Endothelial cell of umbilical vein (primary cell): ENCODE measurements at regions not wholly inside any gene's neighbourhood (a gene's known extent, or its start where the extent isn't known, plus 50 kb on each side); places are given as distances from the start of the nearest gene placed in this dataset.

ENCODE experiments used
- BruUV-seq: library from RNA; stranded (reverse); fragments of 400-500 nt; replicated peaks from 2 replicates; lab custom pipeline; 2021; lab: Mats Ljungman, UMichigan
- CTCF ChIA-PET: fragments of 300-600, 350-600 bp; sonication (Branson Sonifier 250); formaldehyde crosslinking; loops from one replicate; lab custom pipeline; 2021; ENCODE audit warnings: antibody characterized with exemption, inconsistent platforms; lab: Charles Lee
- POLR2A ChIA-PET: fragments of 300-600, 350-600 bp; sonication (Branson Sonifier 250); formaldehyde crosslinking; loops from one replicate; lab custom pipeline; 2021; ENCODE audit warnings: antibody characterized with exemption, inconsistent platforms; lab: Charles Lee
- DNase-seq: peaks from one replicate; pipeline ENCODE4 v3.0.0-alpha.2; 2011; ENCODE audit warnings: low read depth, low spot score
- FAIRE-seq: peaks from 2 replicates; lab custom pipeline; 2011; peaks lifted over from hg19 to GRCh38; lab: Jason Lieb, UNC
- H2AFZ ChIP-seq: 2 replicates; pipeline ENCODE4 v1.6.0; 2012; ENCODE audit warnings: low read depth, low read length, control low read depth, inconsistent platforms
- H3K27ac ChIP-seq: 2 replicates; pipeline ENCODE4 v1.5.1; 2011; ENCODE audit warnings: low read depth, mild to moderate bottlenecking, control low read depth, low read length, moderate library complexity; ENCODE audit not compliant: insufficient read depth
- H3K27me3 ChIP-seq, 2 experiments: 2 replicates each; pipeline versions ENCODE4 v1.6.0 to v1.6.1; 2011; ENCODE audit warnings: low read length in 2 of 2, mixed read lengths in 1 of 2; ENCODE audit not compliant: control insufficient read depth in 2 of 2, insufficient read depth in 2 of 2
- H3K36me3 ChIP-seq, 2 experiments: 2 replicates in 1 of 2; 3 replicates in 1 of 2; pipeline ENCODE4 v1.5.1; 2011; ENCODE audit warnings: low read length in 2 of 2, mild to moderate bottlenecking in 1 of 2, moderate library complexity in 1 of 2; ENCODE audit not compliant: control insufficient read depth in 2 of 2, insufficient read depth in 2 of 2; ENCODE audit errors: extremely low read depth in 1 of 2
- H3K4me1 ChIP-seq: 3 replicates; pipeline ENCODE4 v1.5.1; 2011; ENCODE audit warnings: mild to moderate bottlenecking, low read length; ENCODE audit not compliant: control insufficient read depth, insufficient read depth; ENCODE audit errors: extremely low read depth
- H3K4me2 ChIP-seq: 2 replicates; pipeline ENCODE4 v1.6.1; 2011; ENCODE audit warnings: low read length, control low read depth, mixed read lengths; ENCODE audit not compliant: insufficient read depth
- H3K4me3 ChIP-seq, 3 experiments: fragments of 200-600 bp in 1 of 3; sonication (generic), shearing (Covaris generic) in 1 of 3; replicated peaks in 1 of 3; 2 replicates each; pipeline ENCODE4 v1.5.1; 2011 to 2016; ENCODE audit warnings: control low read depth in 3 of 3, low read length in 3 of 3, mild to moderate bottlenecking in 2 of 3, inconsistent platforms in 1 of 3, low read depth in 1 of 3, moderate library complexity in 1 of 3; ENCODE audit not compliant: insufficient read depth in 1 of 3
- H3K79me2 ChIP-seq: 2 replicates; pipeline ENCODE4 v1.6.0; 2012; ENCODE audit warnings: low read length, inconsistent platforms; ENCODE audit not compliant: control insufficient read depth, insufficient read depth
- H3K9ac ChIP-seq: replicated peaks from 2 replicates; pipeline ENCODE3; 2011; ENCODE audit warnings: low read length, control low read depth; ENCODE audit not compliant: insufficient read depth; ENCODE audit errors: extremely low read depth
- H3K9me1 ChIP-seq: replicated peaks from 3 replicates; pipeline ENCODE4 v1.6.0; 2011; ENCODE audit warnings: mild to moderate bottlenecking, low read length; ENCODE audit not compliant: control insufficient read depth, insufficient read depth; ENCODE audit errors: extremely low read depth
- H3K9me3 ChIP-seq: replicated peaks from 2 replicates; pipeline ENCODE4 v1.5.1; 2012; ENCODE audit warnings: low read length, inconsistent platforms; ENCODE audit not compliant: control insufficient read depth, insufficient read depth
- H4K20me1 ChIP-seq: replicated peaks from 2 replicates; pipeline ENCODE3; 2011; ENCODE audit warnings: mild to moderate bottlenecking, low read length; ENCODE audit not compliant: control insufficient read depth, insufficient read depth; ENCODE audit errors: extremely low read depth
- EZH2 ChIP-seq: IDR thresholded peaks from 2 replicates; pipeline ENCODE4 v1.6.1; 2012; ENCODE audit warnings: borderline replicate concordance, low read depth, mild to moderate bottlenecking, moderate library complexity, low read length, inconsistent platforms; ENCODE audit not compliant: severe bottlenecking
- FOS ChIP-seq: IDR thresholded peaks from 2 replicates; pipeline ENCODE4 v1.6.1; 2011; ENCODE audit warnings: mild to moderate bottlenecking, low read length, moderate library complexity, borderline replicate concordance; ENCODE audit not compliant: insufficient read depth
- GATA2 ChIP-seq: IDR thresholded peaks from 2 replicates; pipeline ENCODE4 v1.7.0; 2011; ENCODE audit warnings: low read depth, mild to moderate bottlenecking, moderate library complexity, mixed read lengths, low read length; ENCODE audit not compliant: insufficient read length, insufficient read depth
- JUN ChIP-seq: IDR thresholded peaks from 2 replicates; pipeline ENCODE4 v1.6.1; 2011; ENCODE audit warnings: borderline replicate concordance, low read depth; ENCODE audit not compliant: insufficient read length, insufficient read depth
- MYC ChIP-seq: IDR thresholded peaks from one replicate; pipeline ENCODE4 v1.6.1; 2011; ENCODE audit warnings: mild to moderate bottlenecking, low read depth, low read length
- POLR2A ChIP-seq: IDR thresholded peaks from 2 replicates; pipeline ENCODE4 v1.6.1; 2012; ENCODE audit warnings: low read depth, mild to moderate bottlenecking, control low read depth, low read length
- POLR2AphosphoS5 ChIP-seq: IDR thresholded peaks from 2 replicates; pipeline ENCODE4 v1.6.1; 2012; ENCODE audit warnings: low read depth, mild to moderate bottlenecking, control low read depth, low read length, moderate library complexity; ENCODE audit not compliant: insufficient read depth
- dilution Hi-C: fragments of 300-500 bp; cut with MboI; formaldehyde crosslinking; loops from one replicate; pipeline ENCODE4 v1.15.0; 2019; ENCODE audit warnings: low sequenced_read_pairs; ENCODE audit not compliant: extremely low pct_ligation_motif_present
- intact Hi-C: fragments of 100-400 bp; cut with micrococcal nuclease; formaldehyde crosslinking; loops from one replicate; pipeline ENCODE4 v1.10.0; 2022
- TF ChIP-seq, protein P1 (sequence below), 2 donors: IDR thresholded peaks; 1 replicate in 1 of 2; 2 replicates in 1 of 2; pipeline ENCODE4 v1.5.1; 2011; ENCODE audit warnings: low read length in 2 of 2, mild to moderate bottlenecking in 2 of 2, moderate library complexity in 2 of 2, control low read depth in 1 of 2, inconsistent platforms in 1 of 2, low read depth in 1 of 2; ENCODE audit not compliant: insufficient read depth in 1 of 2; ENCODE audit errors: extremely low read depth in 1 of 2
- TF ChIP-seq, protein P2 (sequence below): IDR thresholded peaks from 2 replicates; pipeline ENCODE4 v1.6.1; 2011; ENCODE audit not compliant: insufficient read depth, insufficient read length

DNA sequence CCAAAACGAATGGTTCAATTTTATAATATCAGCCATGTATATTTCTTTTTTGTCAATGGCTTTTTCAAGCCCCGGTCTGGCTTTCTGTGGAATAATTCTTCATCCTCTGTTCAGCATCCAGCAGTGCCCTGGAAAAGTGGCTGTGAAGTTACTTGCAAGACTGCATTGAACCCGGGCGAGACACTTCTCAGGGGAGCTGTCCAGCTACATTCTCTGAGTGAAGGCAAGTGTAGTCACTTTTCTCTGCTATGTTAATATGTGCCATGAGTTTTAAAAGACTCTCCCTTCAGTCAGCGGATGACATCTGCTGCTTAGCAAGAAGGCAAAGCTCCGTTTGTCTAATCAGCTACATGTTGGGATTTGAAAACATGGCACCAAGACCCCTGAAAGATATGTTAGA lies 81.3 kb upstream of the RGMA start:
- no peak for TF ChIP-seq POLR2A
- intact Hi-C loops: no loop called here
- Histone ChIP-seq H3K4me2 (no peak overlapping the region), H3K27me3 (no peaks in the 10 kb centered on the region), H3K9ac (no peak overlapping the region), H4K20me1 (no peaks in the 10 kb centered on the region), H3K27ac (no peak overlapping the region), H3K4me3 (no peak overlapping the region), H3K9me1 (no peaks in the 10 kb centered on the region), H3K79me2 (no peaks in the 10 kb centered on the region), H3K9me3 (no peaks in the 10 kb centered on the region), H3K36me3 (no peaks in the 10 kb centered on the region), H3K4me1 (no peaks in the 10 kb centered on the region), H2AFZ (no peak overlapping the region)
- ChIA-PET CTCF (no interaction called here), POLR2A (no interaction called here)
- FAIRE-seq (no peak), DNase-seq (no peak)
- dilution Hi-C loops: no loop called here
- no TSS peak for BruUV-seq

DNA sequence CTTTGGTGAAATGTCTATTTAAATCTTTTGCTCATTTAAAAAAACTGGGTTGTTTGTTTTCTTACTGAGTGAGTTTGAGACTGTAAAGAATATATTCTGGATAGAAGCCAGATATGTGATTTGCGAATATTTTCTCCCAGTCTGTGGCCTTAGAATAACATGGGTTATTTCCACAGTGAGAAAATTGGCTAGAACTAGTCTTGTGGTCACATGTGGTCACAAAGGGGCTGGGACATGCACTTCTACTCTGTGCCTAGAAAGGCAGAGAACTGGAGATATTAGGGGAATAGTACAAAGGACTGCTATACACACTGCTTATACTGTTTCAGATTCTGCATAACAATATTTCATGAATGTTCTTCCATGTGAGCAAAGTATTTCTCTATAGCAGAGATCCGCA lies 79.9 kb upstream of the RGMA start:
- ChIA-PET CTCF (no interaction called here), POLR2A (no interaction called here)
- Histone ChIP-seq H2AFZ (no peak overlapping the region), H3K9me1 (no peaks in the 10 kb centered on the region), H3K4me2 (no peak overlapping the region), H3K27ac (no peak overlapping the region), H3K36me3 (no peaks in the 10 kb centered on the region), H3K9ac (no peak overlapping the region), H3K79me2 (no peaks in the 10 kb centered on the region), H3K27me3 (no peaks in the 10 kb centered on the region), H4K20me1 (no peaks in the 10 kb centered on the region), H3K9me3 (no peaks in the 10 kb centered on the region), H3K4me1 (no peaks in the 10 kb centered on the region), H3K4me3 (no peak overlapping the region)
- no peak for FAIRE-seq
- no peak for TF ChIP-seq POLR2AphosphoS5
- TF ChIP-seq EZH2: no peak
- no peak for TF ChIP-seq JUN
- TF ChIP-seq, protein P1, sequence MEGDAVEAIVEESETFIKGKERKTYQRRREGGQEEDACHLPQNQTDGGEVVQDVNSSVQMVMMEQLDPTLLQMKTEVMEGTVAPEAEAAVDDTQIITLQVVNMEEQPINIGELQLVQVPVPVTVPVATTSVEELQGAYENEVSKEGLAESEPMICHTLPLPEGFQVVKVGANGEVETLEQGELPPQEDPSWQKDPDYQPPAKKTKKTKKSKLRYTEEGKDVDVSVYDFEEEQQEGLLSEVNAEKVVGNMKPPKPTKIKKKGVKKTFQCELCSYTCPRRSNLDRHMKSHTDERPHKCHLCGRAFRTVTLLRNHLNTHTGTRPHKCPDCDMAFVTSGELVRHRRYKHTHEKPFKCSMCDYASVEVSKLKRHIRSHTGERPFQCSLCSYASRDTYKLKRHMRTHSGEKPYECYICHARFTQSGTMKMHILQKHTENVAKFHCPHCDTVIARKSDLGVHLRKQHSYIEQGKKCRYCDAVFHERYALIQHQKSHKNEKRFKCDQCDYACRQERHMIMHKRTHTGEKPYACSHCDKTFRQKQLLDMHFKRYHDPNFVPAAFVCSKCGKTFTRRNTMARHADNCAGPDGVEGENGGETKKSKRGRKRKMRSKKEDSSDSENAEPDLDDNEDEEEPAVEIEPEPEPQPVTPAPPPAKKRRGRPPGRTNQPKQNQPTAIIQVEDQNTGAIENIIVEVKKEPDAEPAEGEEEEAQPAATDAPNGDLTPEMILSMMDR (IDR thresholded peaks at IDR 0.05; ENCODE audit: extremely low read depth in 1 of 2, insufficient read depth in 1 of 2, low read depth in 1 of 2, low read length in 2 of 2): no peak
- TF ChIP-seq, protein P2, sequence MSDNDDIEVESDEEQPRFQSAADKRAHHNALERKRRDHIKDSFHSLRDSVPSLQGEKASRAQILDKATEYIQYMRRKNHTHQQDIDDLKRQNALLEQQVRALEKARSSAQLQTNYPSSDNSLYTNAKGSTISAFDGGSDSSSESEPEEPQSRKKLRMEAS: no peak
- TF ChIP-seq GATA2: no peak
- TF ChIP-seq POLR2A: no peak
- TF ChIP-seq MYC: no peak
- no peak for TF ChIP-seq FOS
- dilution Hi-C loops: no loop called here
- no peak for DNase-seq
- intact Hi-C loops: no loop called here
- BruUV-seq: no TSS peak
